ENCODE measurements at regions not wholly inside any gene's neighbourhood (a gene's known extent, or its start where the extent isn't known, plus 50 kb on each side); places are given as distances from the start of the nearest gene placed in this dataset.
"Not testable (repeated sequence)": the region's sequence is repeated elsewhere in the genome, so short reads cannot be mapped to it uniquely, and the experiment has no call there.

DNA sequence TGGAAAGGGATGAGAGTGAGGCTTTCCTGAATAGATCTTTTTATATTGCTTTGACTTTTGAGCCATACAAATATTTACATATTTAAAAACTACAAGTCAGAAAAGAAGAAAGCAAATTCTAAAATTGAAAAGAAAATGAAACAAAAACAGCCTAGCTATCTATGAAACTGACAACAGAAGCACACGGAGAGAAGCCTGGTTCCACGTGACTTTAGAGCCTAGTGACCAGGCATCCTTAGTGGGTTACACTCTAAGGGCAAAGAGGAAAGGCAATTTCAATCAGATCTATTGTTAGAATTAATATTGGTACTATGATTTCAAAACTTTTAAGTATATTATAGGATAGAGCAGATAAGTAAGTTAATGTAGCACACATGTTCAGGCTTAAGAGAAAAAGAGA, 185.0 kb downstream of the KLRB1 start:
- H3K36me3 ChIP-seq (ENCODE audit: insufficient read depth, low read length); H3K27me3 ChIP-seq (ENCODE audit: low read length); H3K4me2 ChIP-seq (ENCODE audit: low read depth, low read length, poor library complexity, severe bottlenecking); H4K20me1 ChIP-seq (ENCODE audit: insufficient read depth, low read depth, low read length); H3K9me2 ChIP-seq (replicated peaks; ENCODE audit: insufficient read depth, low read length); H2AFZ ChIP-seq (ENCODE audit: low read length); H3K9ac ChIP-seq (ENCODE audit: low read length); DNase-seq; H3K79me2 ChIP-seq (ENCODE audit: low read length); H3K4me3 ChIP-seq (ENCODE audit: low read length); H3K4me1 ChIP-seq (ENCODE audit: low read length); H3K9me3 ChIP-seq (ENCODE audit: low read length); H3K27ac ChIP-seq (ENCODE audit: low read length): not testable (repeated sequence)

DNA sequence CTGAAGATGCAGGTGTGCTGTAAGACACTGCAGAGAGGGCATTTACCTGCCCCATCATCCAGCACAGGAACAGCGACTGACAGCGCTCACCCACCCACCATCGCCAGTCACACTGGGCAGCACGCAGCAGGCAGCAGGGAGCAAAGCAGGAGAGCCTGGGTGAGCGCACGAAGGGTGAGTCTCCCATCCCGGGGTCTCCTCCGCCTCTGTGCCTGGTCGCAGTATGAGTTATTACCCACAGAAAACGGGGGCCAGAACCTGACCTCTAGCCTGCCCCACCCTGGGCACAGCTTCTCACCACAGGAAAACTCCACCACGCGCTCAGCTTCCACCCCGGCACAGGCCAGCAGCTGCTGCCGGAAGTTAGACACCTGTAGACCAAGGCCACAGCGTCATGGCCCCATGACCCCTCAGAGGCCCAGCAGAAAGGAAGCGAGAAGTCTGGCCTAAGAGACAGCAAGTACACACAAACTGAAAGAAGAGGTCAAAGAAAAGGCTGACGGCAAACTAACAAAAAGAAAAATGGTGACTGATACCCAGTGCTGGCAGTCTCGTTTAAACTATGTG, 186.1 kb downstream of the KLRB1 start:
- H3K79me2 ChIP-seq (ENCODE audit: low read length); H3K9me2 ChIP-seq (replicated peaks; ENCODE audit: insufficient read depth, low read length); H3K4me3 ChIP-seq (ENCODE audit: low read length); DNase-seq; H3K4me1 ChIP-seq (ENCODE audit: low read length); H3K4me2 ChIP-seq (ENCODE audit: low read depth, low read length, poor library complexity, severe bottlenecking); H3K27me3 ChIP-seq (ENCODE audit: low read length); H3K36me3 ChIP-seq (ENCODE audit: insufficient read depth, low read length); H3K9me3 ChIP-seq (ENCODE audit: low read length); H4K20me1 ChIP-seq (ENCODE audit: insufficient read depth, low read depth, low read length); H3K27ac ChIP-seq (ENCODE audit: low read length); H2AFZ ChIP-seq (ENCODE audit: low read length); H3K9ac ChIP-seq (ENCODE audit: low read length): not testable (repeated sequence)

DNA sequence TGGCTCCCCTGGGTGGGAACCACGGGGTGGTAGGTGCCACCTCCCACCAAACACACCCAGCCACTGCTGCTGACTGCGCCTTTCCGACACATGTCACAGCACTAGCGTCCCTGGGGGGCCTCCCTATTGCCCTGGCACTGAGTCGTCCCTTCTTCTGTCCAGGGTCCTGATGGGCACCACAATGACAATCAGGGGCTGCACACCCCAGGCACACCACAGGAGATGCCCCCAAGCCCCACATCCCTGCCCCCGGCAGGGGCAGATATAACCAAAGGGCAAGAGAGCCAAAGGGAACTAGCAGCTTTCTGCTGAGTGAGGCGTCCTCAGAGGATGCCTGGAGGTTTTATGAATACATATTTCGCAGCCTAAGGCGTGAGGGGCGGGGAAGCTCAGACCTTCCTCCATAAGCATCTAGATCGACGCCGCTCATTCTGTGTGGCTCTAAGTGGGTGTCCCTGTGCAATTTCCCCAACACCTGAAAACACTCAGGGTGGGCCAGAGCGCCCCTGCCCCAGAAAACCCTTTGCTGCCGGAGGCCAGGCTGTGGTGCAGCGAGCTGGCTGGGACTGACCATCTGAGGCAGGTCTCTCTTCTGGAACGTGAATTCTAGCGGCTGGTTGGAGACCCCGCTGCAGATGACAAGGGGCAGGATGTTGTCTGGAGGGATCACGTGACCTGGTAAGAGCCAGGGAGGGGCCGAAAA, 186.7 kb downstream of the KLRB1 start:
- H3K4me3 ChIP-seq (ENCODE audit: low read length); H3K36me3 ChIP-seq (ENCODE audit: insufficient read depth, low read length); H4K20me1 ChIP-seq (ENCODE audit: insufficient read depth, low read depth, low read length); H3K27ac ChIP-seq (ENCODE audit: low read length); H3K27me3 ChIP-seq (ENCODE audit: low read length); H2AFZ ChIP-seq (ENCODE audit: low read length); H3K9ac ChIP-seq (ENCODE audit: low read length); H3K9me3 ChIP-seq (ENCODE audit: low read length); DNase-seq; H3K4me1 ChIP-seq (ENCODE audit: low read length); H3K4me2 ChIP-seq (ENCODE audit: low read depth, low read length, poor library complexity, severe bottlenecking); H3K79me2 ChIP-seq (ENCODE audit: low read length); H3K9me2 ChIP-seq (replicated peaks; ENCODE audit: insufficient read depth, low read length): not testable (repeated sequence)

DNA sequence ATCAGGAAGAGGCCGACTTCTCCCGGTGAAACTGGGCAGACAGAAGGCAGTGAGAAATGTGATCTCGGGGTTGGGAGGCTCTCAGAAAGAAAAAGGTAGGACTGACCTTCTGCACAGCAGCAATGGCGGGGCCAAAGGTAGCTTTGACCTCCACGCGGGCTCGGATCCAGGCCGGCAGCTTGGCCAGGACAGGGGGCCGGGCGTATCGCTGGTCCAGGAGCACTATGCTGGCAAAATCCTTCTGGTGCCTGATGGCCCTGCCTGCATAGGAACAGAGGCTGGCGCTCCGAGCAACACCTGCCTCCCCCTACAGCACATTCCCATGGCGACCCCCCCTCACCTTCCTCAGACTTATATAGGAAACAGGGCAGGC, 189.1 kb downstream of the KLRB1 start:
- H3K9me2 ChIP-seq (replicated peaks; ENCODE audit: insufficient read depth, low read length); H3K4me1 ChIP-seq (ENCODE audit: low read length); DNase-seq; H3K27me3 ChIP-seq (ENCODE audit: low read length); H2AFZ ChIP-seq (ENCODE audit: low read length); H3K4me2 ChIP-seq (ENCODE audit: low read depth, low read length, poor library complexity, severe bottlenecking); H3K9ac ChIP-seq (ENCODE audit: low read length); H3K9me3 ChIP-seq (ENCODE audit: low read length); H3K79me2 ChIP-seq (ENCODE audit: low read length); H3K4me3 ChIP-seq (ENCODE audit: low read length); H3K27ac ChIP-seq (ENCODE audit: low read length); H3K36me3 ChIP-seq (ENCODE audit: insufficient read depth, low read length); H4K20me1 ChIP-seq (ENCODE audit: insufficient read depth, low read depth, low read length): not testable (repeated sequence)

DNA sequence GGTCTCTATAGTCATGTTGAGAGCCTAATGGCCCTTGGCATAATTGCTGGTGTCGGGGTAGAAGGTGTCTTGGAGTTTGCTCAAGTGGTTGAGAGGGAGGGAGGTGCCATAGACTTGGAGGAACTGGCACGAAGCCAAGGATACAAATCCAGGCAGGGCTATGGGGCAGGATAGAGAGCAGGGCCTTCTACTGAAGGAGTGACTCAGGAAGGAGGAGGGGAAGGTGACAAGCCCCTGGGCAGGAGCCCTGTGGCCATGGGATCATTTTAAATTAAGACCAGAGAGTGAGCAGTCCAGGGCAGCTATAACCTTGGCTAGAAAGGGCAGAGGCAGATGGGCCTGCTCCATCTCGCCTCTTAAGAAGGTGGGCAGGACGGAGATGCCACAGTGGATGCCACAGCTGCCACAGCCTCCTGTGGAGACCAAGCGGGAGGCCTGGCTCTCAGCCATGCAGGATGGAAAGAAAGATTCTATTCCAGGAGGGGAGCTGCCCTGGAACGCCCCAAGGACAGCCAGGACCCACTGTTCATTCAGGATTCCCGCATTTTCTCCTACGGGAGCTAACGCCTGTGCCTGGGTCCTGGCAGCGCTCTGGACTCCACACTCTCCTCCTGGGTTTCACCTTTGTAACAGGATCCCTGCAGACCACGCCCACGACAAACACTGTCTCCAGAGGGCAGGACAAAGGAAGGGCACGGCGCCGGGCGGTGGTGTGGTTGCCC, 189.6 kb downstream of the KLRB1 start:
- H3K4me1 ChIP-seq (ENCODE audit: low read length); H2AFZ ChIP-seq (ENCODE audit: low read length); H3K79me2 ChIP-seq (ENCODE audit: low read length); H3K36me3 ChIP-seq (ENCODE audit: insufficient read depth, low read length); H3K27me3 ChIP-seq (ENCODE audit: low read length); H3K4me2 ChIP-seq (ENCODE audit: low read depth, low read length, poor library complexity, severe bottlenecking); DNase-seq; H4K20me1 ChIP-seq (ENCODE audit: insufficient read depth, low read depth, low read length); H3K27ac ChIP-seq (ENCODE audit: low read length); H3K9me2 ChIP-seq (replicated peaks; ENCODE audit: insufficient read depth, low read length); H3K4me3 ChIP-seq (ENCODE audit: low read length); H3K9ac ChIP-seq (ENCODE audit: low read length); H3K9me3 ChIP-seq (ENCODE audit: low read length): not testable (repeated sequence)

DNA sequence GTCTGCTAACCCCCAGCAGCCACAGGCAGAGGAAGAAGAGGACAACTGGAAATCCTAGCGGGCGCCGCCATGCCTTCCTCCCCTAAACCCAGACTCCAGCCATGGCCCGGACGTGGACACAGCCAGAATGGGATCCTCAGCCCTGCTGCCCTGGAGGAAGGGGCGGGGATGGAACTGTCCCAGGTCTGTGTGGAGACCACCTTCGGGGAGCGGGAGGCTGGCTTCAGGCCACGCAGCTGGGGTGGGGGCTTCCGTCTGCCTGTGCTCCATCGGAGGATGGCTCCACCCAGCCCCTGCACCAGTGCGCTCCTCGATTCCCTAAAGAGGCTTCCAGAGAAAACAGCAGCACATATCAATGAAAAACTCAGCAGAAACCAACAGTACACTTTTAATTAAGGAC, 190.4 kb downstream of the KLRB1 start:
- H4K20me1 ChIP-seq (ENCODE audit: insufficient read depth, low read depth, low read length); H3K9me2 ChIP-seq (replicated peaks; ENCODE audit: insufficient read depth, low read length); H3K9me3 ChIP-seq (ENCODE audit: low read length); H3K36me3 ChIP-seq (ENCODE audit: insufficient read depth, low read length); H3K4me3 ChIP-seq (ENCODE audit: low read length); H3K27ac ChIP-seq (ENCODE audit: low read length); H3K4me2 ChIP-seq (ENCODE audit: low read depth, low read length, poor library complexity, severe bottlenecking); DNase-seq; H2AFZ ChIP-seq (ENCODE audit: low read length); H3K27me3 ChIP-seq (ENCODE audit: low read length); H3K79me2 ChIP-seq (ENCODE audit: low read length); H3K4me1 ChIP-seq (ENCODE audit: low read length); H3K9ac ChIP-seq (ENCODE audit: low read length): not testable (repeated sequence)

DNA sequence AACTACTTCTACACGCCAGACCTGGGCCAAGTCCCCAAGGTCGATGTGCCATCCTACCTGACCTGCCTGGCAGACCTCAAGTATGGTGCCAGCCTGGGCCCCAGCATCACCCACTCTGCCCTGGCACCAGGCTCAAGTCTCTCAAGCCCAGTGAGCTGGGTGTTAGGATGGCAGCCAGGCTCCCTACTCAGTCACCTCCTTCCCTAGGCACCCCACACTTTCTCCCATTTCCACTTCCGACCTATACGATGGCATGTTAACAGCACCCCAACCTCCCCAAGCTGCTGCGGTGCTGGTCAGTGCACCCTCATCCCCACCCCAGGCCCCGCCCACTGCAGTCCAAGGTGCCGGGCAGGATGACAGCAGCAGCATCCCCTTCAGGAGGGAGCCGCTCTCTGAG, 191.4 kb downstream of the KLRB1 start:
- not testable (repeated sequence) for H3K79me2 ChIP-seq (ENCODE audit: low read length); DNase-seq; H3K27me3 ChIP-seq (ENCODE audit: low read length); H3K4me3 ChIP-seq (ENCODE audit: low read length); H3K9me3 ChIP-seq (ENCODE audit: low read length); H3K36me3 ChIP-seq (ENCODE audit: insufficient read depth, low read length); H3K27ac ChIP-seq (ENCODE audit: low read length); H3K9ac ChIP-seq (ENCODE audit: low read length); H4K20me1 ChIP-seq (ENCODE audit: insufficient read depth, low read depth, low read length); H2AFZ ChIP-seq (ENCODE audit: low read length); H3K9me2 ChIP-seq (replicated peaks; ENCODE audit: insufficient read depth, low read length); H3K4me2 ChIP-seq (ENCODE audit: low read depth, low read length, poor library complexity, severe bottlenecking); H3K4me1 ChIP-seq (ENCODE audit: low read length)

DNA sequence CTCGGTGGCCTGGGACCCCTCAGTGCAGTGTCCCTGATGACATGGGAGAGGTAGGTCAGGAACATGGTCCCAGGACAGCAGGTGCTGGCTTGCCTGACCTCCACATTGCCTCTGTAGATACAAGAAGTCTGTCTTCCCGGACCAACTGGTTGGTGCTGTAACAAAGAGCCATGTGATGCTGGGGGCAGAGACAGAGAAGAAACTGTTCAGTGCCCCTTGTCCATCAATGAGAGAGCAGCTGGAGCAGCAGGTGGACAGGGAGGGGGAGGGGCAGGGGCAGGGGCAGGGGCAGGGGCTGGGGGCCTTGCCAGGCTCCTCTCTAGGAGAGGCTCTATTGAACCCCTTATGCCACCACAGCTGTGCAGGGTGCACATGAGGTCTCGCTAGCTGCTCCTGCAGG, 191.8 kb downstream of the KLRB1 start:
- H3K9me3 ChIP-seq (ENCODE audit: low read length); H3K36me3 ChIP-seq (ENCODE audit: insufficient read depth, low read length); H3K4me1 ChIP-seq (ENCODE audit: low read length); H4K20me1 ChIP-seq (ENCODE audit: insufficient read depth, low read depth, low read length); DNase-seq; H3K9ac ChIP-seq (ENCODE audit: low read length); H3K9me2 ChIP-seq (replicated peaks; ENCODE audit: insufficient read depth, low read length); H3K4me3 ChIP-seq (ENCODE audit: low read length); H2AFZ ChIP-seq (ENCODE audit: low read length); H3K27ac ChIP-seq (ENCODE audit: low read length); H3K4me2 ChIP-seq (ENCODE audit: low read depth, low read length, poor library complexity, severe bottlenecking); H3K27me3 ChIP-seq (ENCODE audit: low read length); H3K79me2 ChIP-seq (ENCODE audit: low read length): not testable (repeated sequence)

All from Karpas-422 (cell line).